PC-9 (cell line): ENCODE measurements at regions not wholly inside any gene's neighbourhood (a gene's known extent, or its start where the extent isn't known, plus 50 kb on each side); places are given as distances from the start of the nearest gene placed in this dataset.

Source experiments
- EZH2 ChIP-seq: fragments of 200-600 bp; sonication (generic); IDR thresholded peaks from 2 replicates; pipeline ENCODE4 v1.8.0; 2017; ENCODE audit warnings: antibody characterized with exemption, low read depth
- TF ChIP-seq, protein P1 (sequence below): fragments of 200-600 bp; sonication (generic); conservative IDR thresholded peaks from 2 replicates; pipeline ENCODE4 v1.6.1; 2017; ENCODE audit warnings: mixed run types, antibody characterized with exemption, mild to moderate bottlenecking, moderate library complexity

GRCh38 chr7:92913849-92914248, 77.5 kb upstream of the CDK6 start:
- TF ChIP-seq, protein P1, sequence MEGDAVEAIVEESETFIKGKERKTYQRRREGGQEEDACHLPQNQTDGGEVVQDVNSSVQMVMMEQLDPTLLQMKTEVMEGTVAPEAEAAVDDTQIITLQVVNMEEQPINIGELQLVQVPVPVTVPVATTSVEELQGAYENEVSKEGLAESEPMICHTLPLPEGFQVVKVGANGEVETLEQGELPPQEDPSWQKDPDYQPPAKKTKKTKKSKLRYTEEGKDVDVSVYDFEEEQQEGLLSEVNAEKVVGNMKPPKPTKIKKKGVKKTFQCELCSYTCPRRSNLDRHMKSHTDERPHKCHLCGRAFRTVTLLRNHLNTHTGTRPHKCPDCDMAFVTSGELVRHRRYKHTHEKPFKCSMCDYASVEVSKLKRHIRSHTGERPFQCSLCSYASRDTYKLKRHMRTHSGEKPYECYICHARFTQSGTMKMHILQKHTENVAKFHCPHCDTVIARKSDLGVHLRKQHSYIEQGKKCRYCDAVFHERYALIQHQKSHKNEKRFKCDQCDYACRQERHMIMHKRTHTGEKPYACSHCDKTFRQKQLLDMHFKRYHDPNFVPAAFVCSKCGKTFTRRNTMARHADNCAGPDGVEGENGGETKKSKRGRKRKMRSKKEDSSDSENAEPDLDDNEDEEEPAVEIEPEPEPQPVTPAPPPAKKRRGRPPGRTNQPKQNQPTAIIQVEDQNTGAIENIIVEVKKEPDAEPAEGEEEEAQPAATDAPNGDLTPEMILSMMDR, result no peak
- no peak for TF ChIP-seq EZH2
